Liver (tissue), 8 donors: ENCODE measurements at regions not wholly inside any gene's neighbourhood (a gene's known extent, or its start where the extent isn't known, plus 50 kb on each side); places are given as distances from the start of the nearest gene placed in this dataset.

Experiments
- DNase-seq: peaks from one replicate; pipeline ENCODE4 v3.0.0-alpha.2; 2017; ENCODE audit warnings: low spot score
- H3K27ac ChIP-seq, 2 donors: one replicate each; pipeline ENCODE4 v1.7.0; 2013; ENCODE audit warnings: inconsistent platforms in 2 of 2, low read length in 2 of 2, control low read depth in 1 of 2, low read depth in 1 of 2, mild to moderate bottlenecking in 1 of 2
- H3K27me3 ChIP-seq, 4 donors: one replicate each; pipeline versions ENCODE4 v1.6.1 to v1.7.0; 2013; ENCODE audit warnings: low read length in 3 of 4, inconsistent platforms in 1 of 4, mild to moderate bottlenecking in 1 of 4, moderate library complexity in 1 of 4; ENCODE audit not compliant: control insufficient read depth in 4 of 4, insufficient read depth in 4 of 4
- H3K36me3 ChIP-seq, 4 donors: one replicate each; pipeline versions ENCODE4 v1.6.1 to v1.7.0; 2013; ENCODE audit warnings: low read length in 3 of 4, mild to moderate bottlenecking in 3 of 4, low read depth in 1 of 4, moderate library complexity in 1 of 4; ENCODE audit not compliant: control insufficient read depth in 4 of 4, insufficient read depth in 3 of 4
- H3K4me1 ChIP-seq, 4 donors: one replicate each; pipeline versions ENCODE4 v1.6.1 to v1.7.0; 2013; ENCODE audit warnings: low read length in 3 of 4, mild to moderate bottlenecking in 3 of 4, moderate library complexity in 1 of 4; ENCODE audit not compliant: control insufficient read depth in 4 of 4, insufficient read depth in 4 of 4
- H3K4me3 ChIP-seq, 3 donors: one replicate each; pipeline versions ENCODE4 v1.6.1 to v1.7.0; 2013; ENCODE audit warnings: low read length in 3 of 3, control low read depth in 1 of 3, low read depth in 1 of 3, mild to moderate bottlenecking in 1 of 3
- H3K9ac ChIP-seq, 2 donors: one replicate each; pipeline ENCODE4 v1.7.0; 2013; ENCODE audit warnings: low read length in 2 of 2, mild to moderate bottlenecking in 2 of 2, moderate library complexity in 2 of 2, control low read depth in 1 of 2, low read depth in 1 of 2
- H3K9me3 ChIP-seq, 4 donors: one replicate each; pipeline versions ENCODE4 v1.6.1 to v1.7.0; 2013; ENCODE audit warnings: low read length in 3 of 4; ENCODE audit not compliant: control insufficient read depth in 4 of 4
- FOXA1 ChIP-seq: IDR thresholded peaks from 2 replicates; pipeline ENCODE4 v1.6.1; 2016; ENCODE audit warnings: antibody characterized with exemption
- FOXA2 ChIP-seq: IDR thresholded peaks from 2 replicates; pipeline ENCODE4 v1.6.1; 2016; ENCODE audit warnings: antibody characterized with exemption
- GABPA ChIP-seq, 2 donors: IDR thresholded peaks in 1 of 2; conservative IDR thresholded peaks in 1 of 2; 2 replicates each; pipeline ENCODE4 v1.6.1; 2016; ENCODE audit warnings: antibody characterized with exemption in 2 of 2, mild to moderate bottlenecking in 1 of 2, moderate library complexity in 1 of 2
- HNF4A ChIP-seq, 2 donors: conservative IDR thresholded peaks; 2 replicates each; pipeline ENCODE4 v1.6.1; 2016; ENCODE audit warnings: antibody characterized with exemption in 2 of 2, mild to moderate bottlenecking in 2 of 2
- JUND ChIP-seq, 2 donors: IDR thresholded peaks; 2 replicates each; pipeline ENCODE4 v1.6.1; 2016; ENCODE audit warnings: antibody characterized with exemption in 2 of 2
- RAD21 ChIP-seq, 2 donors: IDR thresholded peaks; 2 replicates each; pipeline ENCODE4 v1.6.1; 2016; ENCODE audit warnings: antibody characterized with exemption in 2 of 2, mild to moderate bottlenecking in 2 of 2
- RXRA ChIP-seq, 2 donors: IDR thresholded peaks; 2 replicates each; pipeline ENCODE4 v1.6.1; 2017 to 2018; ENCODE audit warnings: antibody characterized with exemption in 2 of 2, mild to moderate bottlenecking in 1 of 2
- SP1 ChIP-seq: IDR thresholded peaks from 2 replicates; pipeline ENCODE4 v1.6.1; 2018; ENCODE audit warnings: antibody characterized with exemption, mild to moderate bottlenecking
- TAF1 ChIP-seq: conservative IDR thresholded peaks from 2 replicates; pipeline ENCODE4 v1.6.1; 2016; ENCODE audit warnings: antibody characterized with exemption, mild to moderate bottlenecking
- YY1 ChIP-seq: IDR thresholded peaks from 2 replicates; pipeline ENCODE4 v1.6.1; 2016; ENCODE audit warnings: antibody characterized with exemption, mild to moderate bottlenecking
- WGBS: extraction: QIAGEN DNeasy Blood & Tissue Kit; methylation state at CpG from one replicate; pipeline ENCODE4 v1.1.7; 2013; 5-methylcytosine and 5-hydroxymethylcytosine counted together
- TF ChIP-seq, protein P1 (sequence below): IDR thresholded peaks from 2 replicates; pipeline ENCODE4 v1.6.1; 2016; ENCODE audit warnings: antibody characterized with exemption, mild to moderate bottlenecking
- TF ChIP-seq, protein P2 (sequence below): IDR thresholded peaks from 2 replicates; pipeline ENCODE4 v1.6.1; 2016; ENCODE audit warnings: antibody characterized with exemption
- TF ChIP-seq, protein P3 (sequence below): IDR thresholded peaks from 2 replicates; pipeline ENCODE4 v1.6.1; 2016; ENCODE audit warnings: antibody characterized with exemption
- TF ChIP-seq, protein P4 (sequence below): IDR thresholded peaks from 2 replicates; pipeline ENCODE4 v1.6.1; 2016; ENCODE audit warnings: antibody characterized with exemption
- TF ChIP-seq, protein P5 (sequence below): fragments of 150-350 bp; IDR thresholded peaks from 2 replicates; pipeline ENCODE4 v1.5.1; 2017; ENCODE audit warnings: improper control_type of control experiment, low read depth, low read length; ENCODE audit not compliant: missing input control
- donor health status: healthy.
- donor health status: healthy.
- donor health status: healthy.
- donor health status: healthy.
- donor health status: healthy.

DNA sequence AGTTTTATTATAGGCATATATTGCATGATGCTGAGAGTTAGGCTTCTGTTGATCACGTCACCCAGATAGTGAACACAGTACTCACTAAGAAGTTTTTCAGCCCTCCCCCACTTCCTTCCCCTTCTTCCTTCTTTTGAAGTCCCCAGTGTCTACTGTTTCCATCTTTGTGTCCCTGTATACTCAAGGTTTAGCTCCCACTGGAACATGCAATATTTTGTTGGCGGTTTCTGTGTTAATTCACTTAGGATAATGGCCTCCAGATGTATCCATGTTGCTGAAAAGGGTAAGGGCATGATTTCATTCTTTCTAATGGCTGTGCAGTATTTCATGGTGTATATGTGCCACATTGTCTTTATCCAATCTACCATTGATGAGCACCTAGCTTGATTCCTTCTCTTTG is 764.3 kb downstream of the MTRR start:
- TF ChIP-seq YY1 (no peak), JUND (IDR thresholded peaks at IDR 0.05) (no peak), TAF1 (no peak), FOXA1 (no peak), HNF4A (conservative IDR thresholded peaks at IDR 0.05) (no peak), SP1 (no peak), RXRA (IDR thresholded peaks at IDR 0.05) (no peak), GABPA (IDR thresholded peaks at IDR 0.05 in 1 of 2, conservative IDR thresholded peaks at IDR 0.05 in 1 of 2) (no peak)
- TF ChIP-seq, protein P1, sequence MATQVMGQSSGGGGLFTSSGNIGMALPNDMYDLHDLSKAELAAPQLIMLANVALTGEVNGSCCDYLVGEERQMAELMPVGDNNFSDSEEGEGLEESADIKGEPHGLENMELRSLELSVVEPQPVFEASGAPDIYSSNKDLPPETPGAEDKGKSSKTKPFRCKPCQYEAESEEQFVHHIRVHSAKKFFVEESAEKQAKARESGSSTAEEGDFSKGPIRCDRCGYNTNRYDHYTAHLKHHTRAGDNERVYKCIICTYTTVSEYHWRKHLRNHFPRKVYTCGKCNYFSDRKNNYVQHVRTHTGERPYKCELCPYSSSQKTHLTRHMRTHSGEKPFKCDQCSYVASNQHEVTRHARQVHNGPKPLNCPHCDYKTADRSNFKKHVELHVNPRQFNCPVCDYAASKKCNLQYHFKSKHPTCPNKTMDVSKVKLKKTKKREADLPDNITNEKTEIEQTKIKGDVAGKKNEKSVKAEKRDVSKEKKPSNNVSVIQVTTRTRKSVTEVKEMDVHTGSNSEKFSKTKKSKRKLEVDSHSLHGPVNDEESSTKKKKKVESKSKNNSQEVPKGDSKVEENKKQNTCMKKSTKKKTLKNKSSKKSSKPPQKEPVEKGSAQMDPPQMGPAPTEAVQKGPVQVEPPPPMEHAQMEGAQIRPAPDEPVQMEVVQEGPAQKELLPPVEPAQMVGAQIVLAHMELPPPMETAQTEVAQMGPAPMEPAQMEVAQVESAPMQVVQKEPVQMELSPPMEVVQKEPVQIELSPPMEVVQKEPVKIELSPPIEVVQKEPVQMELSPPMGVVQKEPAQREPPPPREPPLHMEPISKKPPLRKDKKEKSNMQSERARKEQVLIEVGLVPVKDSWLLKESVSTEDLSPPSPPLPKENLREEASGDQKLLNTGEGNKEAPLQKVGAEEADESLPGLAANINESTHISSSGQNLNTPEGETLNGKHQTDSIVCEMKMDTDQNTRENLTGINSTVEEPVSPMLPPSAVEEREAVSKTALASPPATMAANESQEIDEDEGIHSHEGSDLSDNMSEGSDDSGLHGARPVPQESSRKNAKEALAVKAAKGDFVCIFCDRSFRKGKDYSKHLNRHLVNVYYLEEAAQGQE = no peak
- TF ChIP-seq, protein P2, sequence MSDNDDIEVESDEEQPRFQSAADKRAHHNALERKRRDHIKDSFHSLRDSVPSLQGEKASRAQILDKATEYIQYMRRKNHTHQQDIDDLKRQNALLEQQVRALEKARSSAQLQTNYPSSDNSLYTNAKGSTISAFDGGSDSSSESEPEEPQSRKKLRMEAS = no peak
- TF ChIP-seq, protein P3, sequence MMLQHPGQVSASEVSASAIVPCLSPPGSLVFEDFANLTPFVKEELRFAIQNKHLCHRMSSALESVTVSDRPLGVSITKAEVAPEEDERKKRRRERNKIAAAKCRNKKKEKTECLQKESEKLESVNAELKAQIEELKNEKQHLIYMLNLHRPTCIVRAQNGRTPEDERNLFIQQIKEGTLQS = no peak
- TF ChIP-seq, protein P4, sequence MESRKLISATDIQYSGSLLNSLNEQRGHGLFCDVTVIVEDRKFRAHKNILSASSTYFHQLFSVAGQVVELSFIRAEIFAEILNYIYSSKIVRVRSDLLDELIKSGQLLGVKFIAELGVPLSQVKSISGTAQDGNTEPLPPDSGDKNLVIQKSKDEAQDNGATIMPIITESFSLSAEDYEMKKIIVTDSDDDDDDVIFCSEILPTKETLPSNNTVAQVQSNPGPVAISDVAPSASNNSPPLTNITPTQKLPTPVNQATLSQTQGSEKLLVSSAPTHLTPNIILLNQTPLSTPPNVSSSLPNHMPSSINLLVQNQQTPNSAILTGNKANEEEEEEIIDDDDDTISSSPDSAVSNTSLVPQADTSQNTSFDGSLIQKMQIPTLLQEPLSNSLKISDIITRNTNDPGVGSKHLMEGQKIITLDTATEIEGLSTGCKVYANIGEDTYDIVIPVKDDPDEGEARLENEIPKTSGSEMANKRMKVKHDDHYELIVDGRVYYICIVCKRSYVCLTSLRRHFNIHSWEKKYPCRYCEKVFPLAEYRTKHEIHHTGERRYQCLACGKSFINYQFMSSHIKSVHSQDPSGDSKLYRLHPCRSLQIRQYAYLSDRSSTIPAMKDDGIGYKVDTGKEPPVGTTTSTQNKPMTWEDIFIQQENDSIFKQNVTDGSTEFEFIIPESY = no peak
- WGBS = 75% methylated on average over 2 of the region's 2 CpGs
- H3K4me3 ChIP-seq = no peak overlapping the region

DNA sequence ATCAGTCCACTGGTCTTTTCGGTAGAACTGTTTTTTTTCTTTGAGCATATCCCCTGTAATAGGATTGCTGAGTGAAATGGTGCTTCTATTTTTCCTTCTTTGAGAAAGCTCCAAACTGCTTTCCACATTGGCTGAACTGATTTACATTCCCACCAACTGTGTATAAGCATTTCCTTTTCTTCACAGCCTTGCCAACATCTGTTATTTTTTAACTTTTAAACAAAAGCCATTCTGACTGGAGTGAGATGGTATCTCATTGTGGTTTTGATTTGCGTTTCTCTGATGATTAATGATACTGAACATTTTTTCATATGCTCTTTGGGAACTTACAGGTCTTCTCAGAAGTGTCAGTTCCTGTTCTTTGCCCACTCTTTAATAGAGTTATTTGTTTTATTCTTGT is 764.7 kb downstream of the MTRR start:
- WGBS = 39% methylated on average over 2 of the region's 2 CpGs
- H3K4me1 ChIP-seq = no peaks in the 10 kb centered on the region
- no peak overlapping the region for H3K9ac ChIP-seq
- H3K9me3 ChIP-seq = no peaks in the 10 kb centered on the region
- TF ChIP-seq SP1 (no peak), FOXA2 (no peak), GABPA (IDR thresholded peaks at IDR 0.05 in 1 of 2, conservative IDR thresholded peaks at IDR 0.05 in 1 of 2) (no peak), JUND (IDR thresholded peaks at IDR 0.05) (no peak), RAD21 (IDR thresholded peaks at IDR 0.05) (no peak), RXRA (IDR thresholded peaks at IDR 0.05) (no peak), TAF1 (no peak)
- TF ChIP-seq, protein P5, sequence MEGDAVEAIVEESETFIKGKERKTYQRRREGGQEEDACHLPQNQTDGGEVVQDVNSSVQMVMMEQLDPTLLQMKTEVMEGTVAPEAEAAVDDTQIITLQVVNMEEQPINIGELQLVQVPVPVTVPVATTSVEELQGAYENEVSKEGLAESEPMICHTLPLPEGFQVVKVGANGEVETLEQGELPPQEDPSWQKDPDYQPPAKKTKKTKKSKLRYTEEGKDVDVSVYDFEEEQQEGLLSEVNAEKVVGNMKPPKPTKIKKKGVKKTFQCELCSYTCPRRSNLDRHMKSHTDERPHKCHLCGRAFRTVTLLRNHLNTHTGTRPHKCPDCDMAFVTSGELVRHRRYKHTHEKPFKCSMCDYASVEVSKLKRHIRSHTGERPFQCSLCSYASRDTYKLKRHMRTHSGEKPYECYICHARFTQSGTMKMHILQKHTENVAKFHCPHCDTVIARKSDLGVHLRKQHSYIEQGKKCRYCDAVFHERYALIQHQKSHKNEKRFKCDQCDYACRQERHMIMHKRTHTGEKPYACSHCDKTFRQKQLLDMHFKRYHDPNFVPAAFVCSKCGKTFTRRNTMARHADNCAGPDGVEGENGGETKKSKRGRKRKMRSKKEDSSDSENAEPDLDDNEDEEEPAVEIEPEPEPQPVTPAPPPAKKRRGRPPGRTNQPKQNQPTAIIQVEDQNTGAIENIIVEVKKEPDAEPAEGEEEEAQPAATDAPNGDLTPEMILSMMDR = no peak
- no peak overlapping the region for H3K27ac ChIP-seq
- no peaks in the 10 kb centered on the region for H3K27me3 ChIP-seq
- DNase-seq = no peak
- no peaks in the 10 kb centered on the region for H3K36me3 ChIP-seq
- H3K4me3 ChIP-seq = no peak overlapping the region

More for the DNA sequence above, 764.3 kb downstream of the MTRR start:
- Histone ChIP-seq H3K27ac (no peak overlapping the region), H3K9ac (no peak overlapping the region), H3K9me3 (no peaks in the 10 kb centered on the region), H3K4me1 (no peaks in the 10 kb centered on the region), H3K36me3 (no peaks in the 10 kb centered on the region), H3K27me3 (no peaks in the 10 kb centered on the region)
- no peak for DNase-seq
